Common myeloid progenitor, CD34-positive (primary cell): ENCODE measurements at regions not wholly inside any gene's neighbourhood (a gene's known extent, or its start where the extent isn't known, plus 50 kb on each side); places are given as distances from the start of the nearest gene placed in this dataset.

Experiments used
- CTCF ChIA-PET: fragments of 350-600 bp; sonication (Branson Sonifier 250); formaldehyde crosslinking; loops from one replicate; lab custom pipeline; 2021; ENCODE audit warnings: antibody characterized with exemption; lab: Charles Lee
- POLR2A ChIA-PET: fragments of 350-600 bp; sonication (Branson Sonifier 250); formaldehyde crosslinking; loops from one replicate; lab custom pipeline; 2021; ENCODE audit warnings: antibody characterized with exemption; lab: Charles Lee
- DNase-seq, 3 donors: peaks; one replicate each; pipeline versions ENCODE4 v3.0.0 to v3.0.0-alpha.2; 2013
- H3K27ac ChIP-seq, 2 experiments: 1 replicate in 1 of 2; 2 replicates in 1 of 2; pipeline ENCODE4 v1.7.0; 2013; ENCODE audit warnings: inconsistent platforms in 2 of 2, low read length in 2 of 2, mild to moderate bottlenecking in 2 of 2, low read depth in 1 of 2, moderate library complexity in 1 of 2; ENCODE audit not compliant: severe bottlenecking in 2 of 2, insufficient read depth in 1 of 2, poor library complexity in 1 of 2
- H3K27me3 ChIP-seq, 5 experiments: replicated peaks in 2 of 5; 1 replicate in 3 of 5; 2 replicates in 2 of 5; pipeline versions ENCODE4 v1.6.1 to v1.7.0; 2013; ENCODE audit warnings: low read length in 4 of 5, mild to moderate bottlenecking in 2 of 5, moderate library complexity in 2 of 5, inconsistent platforms in 1 of 5; ENCODE audit not compliant: insufficient read depth in 5 of 5, control insufficient read depth in 4 of 5
- H3K36me3 ChIP-seq, 4 experiments: 1 replicate in 2 of 4; 2 replicates in 2 of 4; pipeline versions ENCODE4 v1.6.1 to v1.7.0; 2013; ENCODE audit warnings: low read length in 3 of 4, control low read depth in 1 of 4, mild to moderate bottlenecking in 1 of 4; ENCODE audit not compliant: control insufficient read depth in 4 of 4, insufficient read depth in 4 of 4
- H3K4me1 ChIP-seq, 4 experiments: 1 replicate in 3 of 4; 2 replicates in 1 of 4; pipeline versions ENCODE4 v1.6.1 to v1.7.1; 2013; ENCODE audit warnings: low read length in 3 of 4, mild to moderate bottlenecking in 3 of 4, control low read depth in 1 of 4, inconsistent platforms in 1 of 4, moderate library complexity in 1 of 4; ENCODE audit not compliant: control insufficient read depth in 4 of 4, insufficient read depth in 4 of 4; ENCODE audit errors: control extremely low read depth in 1 of 4
- H3K4me3 ChIP-seq, 7 experiments: 1 replicate in 4 of 7; 2 replicates in 3 of 7; pipeline versions ENCODE4 v1.5.1 to v1.7.0; 2013; ENCODE audit warnings: mild to moderate bottlenecking in 7 of 7, low read length in 6 of 7, moderate library complexity in 6 of 7, inconsistent platforms in 2 of 7, low read depth in 2 of 7, control low read depth in 1 of 7; ENCODE audit not compliant: insufficient read depth in 4 of 7, control insufficient read depth in 1 of 7; ENCODE audit errors: extremely low read depth in 1 of 7
- H3K9me3 ChIP-seq, 5 experiments: 1 replicate in 4 of 5; 2 replicates in 1 of 5; pipeline versions ENCODE4 v1.6.1 to v1.7.1; 2013; ENCODE audit warnings: low read length in 4 of 5, mild to moderate bottlenecking in 2 of 5, inconsistent platforms in 1 of 5, low read depth in 1 of 5, moderate library complexity in 1 of 5; ENCODE audit not compliant: control insufficient read depth in 4 of 5, insufficient read depth in 2 of 5; ENCODE audit errors: control extremely low read depth in 1 of 5
- WGBS: methylation state at CpG from one replicate; pipeline ENCODE4 v1.1.5; 2013; ENCODE audit not compliant: insufficient coverage; 5-methylcytosine and 5-hydroxymethylcytosine counted together

DNA sequence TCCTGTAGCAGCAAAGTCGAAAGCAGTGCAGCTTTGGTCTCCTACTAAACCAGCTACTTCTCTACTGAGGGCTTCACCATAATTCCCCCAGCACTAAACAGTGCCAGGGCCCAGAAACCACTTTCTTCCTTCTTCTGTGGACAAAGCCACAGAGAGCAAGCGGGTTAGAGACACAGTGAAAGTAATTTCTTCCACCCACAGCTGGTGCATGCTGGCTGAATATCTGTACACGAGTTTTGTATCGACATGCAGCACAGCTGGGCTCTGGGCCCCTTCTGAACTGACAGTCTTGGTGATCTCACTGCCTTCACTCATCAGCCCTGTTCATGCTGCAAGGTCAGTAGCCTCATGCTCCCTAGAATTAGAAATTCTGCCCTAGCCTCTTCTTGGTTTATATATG lies 74.0 kb upstream of the SULT1C3 start:
- Histone ChIP-seq H3K4me1 (peaks cover 0 to 15% (median 1%) of the 10 kb centered on the region in 4 experiments), H3K27ac (no peak overlapping the region), H3K9me3 (no peaks in the 10 kb centered on the region), H3K27me3 (peaks cover 0 to 3% (median 0%) of the 10 kb centered on the region in 5 experiments), H3K36me3 (no peaks in the 10 kb centered on the region), H3K4me3 (no peak overlapping the region)
- ChIA-PET CTCF (no interaction called here), POLR2A (no interaction called here)
- 3% methylated on average over 3 of the region's 4 CpGs for WGBS
- DNase-seq, result peak in 2 of 3 donors; percentile 67 to 68

DNA sequence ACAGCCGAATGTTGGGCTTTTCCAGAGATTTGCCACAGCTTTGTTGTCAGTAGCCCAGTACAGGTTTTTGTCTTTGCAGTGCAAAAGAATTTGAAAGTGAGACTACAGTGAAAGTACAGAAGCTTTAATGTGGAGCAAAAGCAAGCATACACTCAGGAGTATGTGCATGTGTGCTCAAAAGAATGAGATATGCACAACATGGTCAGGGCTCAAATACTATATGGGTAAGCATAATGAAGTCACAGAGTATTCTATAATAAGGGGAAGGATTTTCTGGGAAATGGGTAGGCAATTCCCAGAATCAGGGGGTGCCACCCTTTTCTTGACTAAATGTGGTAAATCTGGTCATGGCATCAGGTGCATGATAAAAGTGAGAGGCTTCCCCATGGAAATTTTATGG lies 72.1 kb upstream of the SULT1C3 start:
- Histone ChIP-seq H3K27me3 (peaks cover 0 to 3% (median 0%) of the 10 kb centered on the region in 5 experiments), H3K4me3 (no peak overlapping the region), H3K9me3 (no peaks in the 10 kb centered on the region), H3K4me1 (peaks cover 0 to 15% (median 1%) of the 10 kb centered on the region in 4 experiments), H3K27ac (no peak overlapping the region), H3K36me3 (no peaks in the 10 kb centered on the region)
- DNase-seq, result no peak
- ChIA-PET CTCF (interaction anchor here (0.7 to 1.4 kb wide), 2 partner anchors 8 to 16 kb away, joined by 3 read pairs; no protein-coding TSS in a partner anchor), POLR2A (no interaction called here)
- no CpG with 5 or more reads among the region's 1 CpG for WGBS

- ChIA-PET CTCF (interaction anchor here (1.1 to 1.3 kb wide), 3 partner anchors 15 to 54 kb away, joined by 4 to 6 read pairs (median 5); no protein-coding TSS in a partner anchor), POLR2A (no interaction called here)
- no peak overlapping the region for H3K4me3 ChIP-seq
- H3K27me3 ChIP-seq, result no peaks in the 10 kb centered on the region
- peaks cover 0 to 15% (median 1%) of the 10 kb centered on the region in 4 experiments for H3K4me1 ChIP-seq
- peak; percentile 19 to 36 (median 22) for DNase-seq
- H3K36me3 ChIP-seq, result no peaks in the 10 kb centered on the region
- WGBS, result 70% methylated on average over 3 of the region's 3 CpGs
- H3K27ac ChIP-seq, result no peak overlapping the region
- H3K9me3 ChIP-seq, result no peaks in the 10 kb centered on the region
Measured at GRCh38 chr2:108169982-108170625, 69.7 kb upstream of the SULT1C3 start.

DNA sequence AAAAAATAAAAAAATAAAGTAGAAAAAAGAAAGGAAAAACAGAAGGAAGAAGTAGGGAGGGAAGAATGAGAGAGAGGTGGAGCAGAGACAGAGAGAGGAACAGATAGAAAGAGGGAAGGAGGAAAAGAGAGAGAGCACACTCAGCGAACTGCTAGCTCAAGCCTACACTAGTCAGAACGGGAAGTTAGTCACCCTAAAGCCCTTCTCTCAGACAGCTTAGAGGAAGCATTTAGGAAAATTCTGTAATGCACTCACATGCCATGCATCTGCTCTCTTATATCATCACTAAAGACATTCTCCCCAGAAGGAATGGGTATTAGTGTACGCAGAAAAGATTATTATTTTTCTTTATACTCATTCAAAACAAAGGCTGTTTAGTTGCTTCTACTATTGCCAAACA lies 68.1 kb upstream of the SULT1C3 start:
- DNase-seq, result peak in 2 of 3 donors; percentile 20 to 41
- POLR2A ChIA-PET, result no interaction called here

DNA sequence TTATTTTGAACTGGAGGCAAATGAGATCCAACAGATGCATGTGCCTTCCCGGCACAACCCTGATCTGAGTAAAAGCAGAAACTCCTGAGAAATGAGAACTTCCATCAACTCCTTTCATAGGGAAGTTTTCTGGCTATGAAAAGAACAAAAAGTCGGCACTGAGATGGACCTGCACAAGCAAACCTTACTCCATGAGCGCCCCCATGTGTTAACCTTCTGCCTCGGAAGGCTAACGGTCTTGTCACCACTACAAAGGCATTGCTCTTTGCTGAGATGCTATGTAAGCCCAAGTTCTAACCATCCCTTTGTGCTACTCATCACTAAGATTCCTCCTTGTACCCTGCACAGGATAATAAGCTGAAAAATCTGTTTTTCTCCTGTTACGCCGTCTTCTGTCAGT lies 57.3 kb upstream of the SULT1C3 start:
- ChIA-PET POLR2A (no interaction called here), CTCF (interaction anchor here (1.0 kb wide), 1 partner anchor 45 kb away, joined by 3 read pairs; no protein-coding TSS in a partner anchor)
- H3K4me1 ChIP-seq, result no peaks in the 10 kb centered on the region
- H3K27me3 ChIP-seq, result no peaks in the 10 kb centered on the region
- WGBS, result 40% methylated on average over 3 of the region's 7 CpGs
- H3K4me3 ChIP-seq, result no peak overlapping the region
- H3K9me3 ChIP-seq, result no peaks in the 10 kb centered on the region
- DNase-seq, result peak in 1 of 3 donors; percentile 10
- no peaks in the 10 kb centered on the region for H3K36me3 ChIP-seq
- no peak overlapping the region for H3K27ac ChIP-seq

More for the DNA sequence above, 68.1 kb upstream of the SULT1C3 start:
- no CpG with 5 or more reads among the region's 3 CpGs for WGBS
- no peaks in the 10 kb centered on the region for H3K9me3 ChIP-seq
- peaks cover 0 to 5% (median 0%) of the 10 kb centered on the region in 4 experiments for H3K4me1 ChIP-seq
- H3K4me3 ChIP-seq, result no peak overlapping the region
- no peaks in the 10 kb centered on the region for H3K36me3 ChIP-seq
- H3K27me3 ChIP-seq, result no peaks in the 10 kb centered on the region
- CTCF ChIA-PET, result interaction anchor here (0.6 to 0.7 kb wide), 2 partner anchors 234 to 413 kb away, joined by 3 read pairs; no protein-coding TSS in a partner anchor
- no peak overlapping the region for H3K27ac ChIP-seq

DNA sequence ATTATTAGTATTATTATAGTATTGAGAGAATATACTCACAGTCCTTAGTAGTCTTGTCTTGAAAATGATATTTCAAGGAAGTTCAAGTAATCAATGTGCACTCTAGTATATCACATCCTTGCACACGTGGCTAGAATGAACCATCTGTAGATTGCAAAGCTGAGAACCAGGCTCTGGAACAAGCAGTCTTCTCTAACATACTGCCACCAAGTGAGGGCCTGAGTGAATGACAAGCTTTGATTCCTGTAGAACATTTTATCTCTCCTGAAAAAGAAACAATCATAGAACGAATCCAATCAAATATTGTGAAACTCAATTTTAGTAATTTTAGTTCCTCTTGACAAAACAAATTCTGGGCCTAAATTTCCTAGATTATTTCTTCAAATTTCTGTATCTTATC lies 55.3 kb upstream of the SULT1C3 start:
- Histone ChIP-seq H3K4me3 (no peak overlapping the region), H3K27me3 (no peaks in the 10 kb centered on the region), H3K9me3 (no peaks in the 10 kb centered on the region), H3K36me3 (no peaks in the 10 kb centered on the region), H3K4me1 (no peaks in the 10 kb centered on the region), H3K27ac (no peak overlapping the region)
- WGBS, result 14% methylated on average over 1 of the region's 2 CpGs
- peak in 2 of 3 donors; percentile 23 to 28 for DNase-seq
- ChIA-PET POLR2A (no interaction called here), CTCF (interaction anchor here (1.0 to 1.6 kb wide), 2 partner anchors 10 to 20 kb away, joined by 3 to 8 read pairs; no protein-coding TSS in a partner anchor)

- no peak overlapping the region for H3K27ac ChIP-seq
- no peaks in the 10 kb centered on the region for H3K27me3 ChIP-seq
- H3K4me3 ChIP-seq, result no peak overlapping the region
- H3K4me1 ChIP-seq, result no peaks in the 10 kb centered on the region
- no peaks in the 10 kb centered on the region for H3K36me3 ChIP-seq
- CTCF ChIA-PET, result no interaction called here
- peak in 2 of 3 donors; percentile 27 to 32 for DNase-seq
- WGBS, result 86% methylated on average over 1 of the region's 1 CpG
- POLR2A ChIA-PET, result no interaction called here
- H3K9me3 ChIP-seq, result no peaks in the 10 kb centered on the region
Measured at GRCh38 chr2:108189316-108189715, 50.5 kb upstream of the SULT1C3 start.
